Skeletal muscle satellite cell (primary cell): ENCODE measurements at regions not wholly inside any gene's neighbourhood (a gene's known extent, or its start where the extent isn't known, plus 50 kb on each side); places are given as distances from the start of the nearest gene placed in this dataset.
"Not testable (repeated sequence)": the region's sequence is repeated elsewhere in the genome, so short reads cannot be mapped to it uniquely, and the experiment has no call there.

Source experiments
- H3K27me3 ChIP-seq: 2 replicates; pipeline ENCODE4 v1.7.0; 2013; ENCODE audit warnings: low read length; ENCODE audit not compliant: control insufficient read depth, insufficient read depth
- H3K36me3 ChIP-seq: 2 replicates; pipeline ENCODE4 v1.7.0; 2013; ENCODE audit warnings: mild to moderate bottlenecking, control low read depth, low read length; ENCODE audit not compliant: insufficient read depth
- H3K4me1 ChIP-seq: 2 replicates; pipeline ENCODE4 v1.7.0; 2013; ENCODE audit warnings: low read length; ENCODE audit not compliant: control insufficient read depth, insufficient read depth
- H3K4me2 ChIP-seq: 2 replicates; pipeline ENCODE4 v1.7.0; 2013; ENCODE audit warnings: mild to moderate bottlenecking, low read length
- H3K4me3 ChIP-seq: 2 replicates; pipeline ENCODE4 v1.7.0; 2013; ENCODE audit warnings: low read length
- H3K9ac ChIP-seq: 2 replicates; pipeline ENCODE4 v1.7.0; 2013; ENCODE audit warnings: mild to moderate bottlenecking, low read depth, low read length, moderate library complexity
- H3K9me3 ChIP-seq: replicated peaks from 2 replicates; pipeline ENCODE4 v1.7.0; 2013; ENCODE audit warnings: mild to moderate bottlenecking, control low read depth, low read length

DNA sequence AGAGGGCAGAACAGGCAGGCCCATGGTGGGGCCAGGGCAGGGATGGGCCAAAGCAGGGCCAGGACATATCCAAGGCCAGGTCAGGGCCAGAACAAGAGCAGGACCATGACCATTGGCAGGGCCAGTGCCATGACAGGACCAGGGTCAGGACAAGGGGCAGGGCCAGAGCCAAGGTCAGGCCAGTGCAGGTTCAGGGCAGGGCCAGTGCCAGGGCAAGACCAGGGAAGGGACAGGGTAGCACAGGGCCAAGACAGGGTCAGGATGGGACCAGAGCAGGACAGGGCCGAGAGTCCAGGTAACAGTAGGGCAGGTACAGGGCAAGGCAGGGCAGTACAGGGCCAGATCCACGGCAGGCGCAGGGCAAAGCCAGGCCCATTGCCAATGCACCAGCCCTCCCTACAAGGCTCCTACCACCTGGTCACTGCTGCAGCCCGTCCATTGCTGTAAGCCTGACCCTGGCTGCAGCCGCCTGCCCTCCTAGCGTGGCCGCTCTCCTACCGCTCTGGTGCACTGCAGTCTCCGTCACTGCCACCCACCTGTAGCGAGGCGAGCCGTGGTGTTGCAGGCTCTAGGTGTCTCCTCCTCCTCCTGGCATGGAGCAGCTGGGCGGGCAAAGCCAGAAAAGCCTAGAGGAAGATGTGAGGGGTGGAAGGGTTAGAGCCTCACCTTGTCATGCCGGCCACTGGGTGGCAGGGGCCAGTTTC, 397.1 kb downstream of the GOLGA6L6 start:
- H3K36me3 ChIP-seq: not testable (repeated sequence)

DNA sequence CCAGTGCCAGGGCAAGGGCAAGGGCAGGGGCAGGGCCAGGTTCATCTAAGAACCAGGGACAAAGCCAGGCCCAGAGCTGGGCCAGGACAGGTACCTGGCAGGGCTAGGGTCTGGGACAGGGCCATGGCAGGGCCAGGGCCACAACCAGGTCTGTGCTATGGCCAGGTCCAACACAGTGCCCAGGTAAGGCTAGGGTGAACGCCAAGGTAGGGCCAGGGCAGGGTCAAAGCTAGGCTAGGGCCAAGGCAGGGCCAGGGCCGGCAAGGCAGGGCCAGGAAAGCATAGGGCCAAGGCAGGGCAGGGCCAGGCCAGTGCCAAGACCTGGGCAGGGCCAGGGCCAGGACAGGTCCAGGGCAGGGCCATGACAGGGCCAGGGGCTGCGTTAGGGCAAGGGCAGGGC, 398.7 kb downstream of the GOLGA6L6 start:
- not testable (repeated sequence) for H3K4me2 ChIP-seq, H3K9ac ChIP-seq, H3K4me3 ChIP-seq, H3K27me3 ChIP-seq, H3K4me1 ChIP-seq, H3K9me3 ChIP-seq, H3K36me3 ChIP-seq

More for the DNA sequence above, 397.1 kb downstream of the GOLGA6L6 start:
- not testable (repeated sequence) for H3K4me3 ChIP-seq, H3K9ac ChIP-seq, H3K4me1 ChIP-seq, H3K9me3 ChIP-seq, H3K4me2 ChIP-seq, H3K27me3 ChIP-seq

DNA sequence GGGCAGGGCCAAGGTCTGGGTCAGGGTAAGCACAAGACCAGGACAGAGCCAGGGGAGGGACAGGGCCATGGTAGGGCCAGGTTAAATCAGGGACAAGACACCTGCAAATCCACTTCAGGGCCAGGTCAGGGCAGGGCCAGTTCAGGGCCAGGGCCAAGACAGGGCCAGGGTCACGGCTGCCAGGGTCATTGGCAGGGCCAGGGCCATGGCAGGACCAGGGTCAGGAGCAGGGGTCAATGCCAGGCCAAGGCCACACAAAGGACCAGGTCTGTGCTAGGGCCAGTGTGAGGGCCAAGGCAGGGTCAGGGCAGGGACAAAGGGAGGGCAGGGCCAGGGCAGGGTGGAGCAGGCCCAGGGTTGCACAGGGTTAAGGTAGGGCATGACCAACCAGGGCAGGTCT, 399.2 kb downstream of the GOLGA6L6 start:
- not testable (repeated sequence) for H3K27me3 ChIP-seq, H3K36me3 ChIP-seq, H3K9ac ChIP-seq, H3K9me3 ChIP-seq, H3K4me1 ChIP-seq, H3K4me3 ChIP-seq, H3K4me2 ChIP-seq

GRCh38 chr15:20124668-20125067, 416.9 kb downstream of the GOLGA6L6 start:
- H3K9ac ChIP-seq, H3K36me3 ChIP-seq, H3K4me2 ChIP-seq, H3K4me3 ChIP-seq, H3K27me3 ChIP-seq, H3K4me1 ChIP-seq, H3K9me3 ChIP-seq: not testable (repeated sequence)

DNA sequence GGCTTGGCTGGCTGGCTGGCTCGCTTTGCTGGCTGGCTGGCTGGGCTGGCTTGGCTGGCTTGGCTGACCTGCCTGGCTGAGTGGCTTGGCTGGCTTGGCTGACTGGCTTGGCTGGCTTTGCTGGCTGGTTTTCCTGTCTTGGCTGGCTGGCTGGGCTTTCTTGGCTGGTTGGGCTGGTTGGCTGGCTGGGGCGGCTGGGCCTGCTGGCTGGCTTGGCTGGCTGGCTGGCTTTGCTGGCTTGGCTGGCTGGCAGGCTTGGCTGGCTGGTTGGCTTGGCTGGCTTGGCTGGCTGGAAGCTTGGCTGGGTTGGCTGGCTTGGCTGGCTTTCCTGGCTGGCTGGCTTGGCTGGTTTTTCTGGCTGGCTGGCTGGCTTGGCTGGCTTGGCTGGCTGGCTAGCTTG, 435.6 kb downstream of the GOLGA6L6 start:
- Histone ChIP-seq H3K27me3 (no peaks in the 10 kb centered on the region), H3K4me2 (no peak overlapping the region)

DNA sequence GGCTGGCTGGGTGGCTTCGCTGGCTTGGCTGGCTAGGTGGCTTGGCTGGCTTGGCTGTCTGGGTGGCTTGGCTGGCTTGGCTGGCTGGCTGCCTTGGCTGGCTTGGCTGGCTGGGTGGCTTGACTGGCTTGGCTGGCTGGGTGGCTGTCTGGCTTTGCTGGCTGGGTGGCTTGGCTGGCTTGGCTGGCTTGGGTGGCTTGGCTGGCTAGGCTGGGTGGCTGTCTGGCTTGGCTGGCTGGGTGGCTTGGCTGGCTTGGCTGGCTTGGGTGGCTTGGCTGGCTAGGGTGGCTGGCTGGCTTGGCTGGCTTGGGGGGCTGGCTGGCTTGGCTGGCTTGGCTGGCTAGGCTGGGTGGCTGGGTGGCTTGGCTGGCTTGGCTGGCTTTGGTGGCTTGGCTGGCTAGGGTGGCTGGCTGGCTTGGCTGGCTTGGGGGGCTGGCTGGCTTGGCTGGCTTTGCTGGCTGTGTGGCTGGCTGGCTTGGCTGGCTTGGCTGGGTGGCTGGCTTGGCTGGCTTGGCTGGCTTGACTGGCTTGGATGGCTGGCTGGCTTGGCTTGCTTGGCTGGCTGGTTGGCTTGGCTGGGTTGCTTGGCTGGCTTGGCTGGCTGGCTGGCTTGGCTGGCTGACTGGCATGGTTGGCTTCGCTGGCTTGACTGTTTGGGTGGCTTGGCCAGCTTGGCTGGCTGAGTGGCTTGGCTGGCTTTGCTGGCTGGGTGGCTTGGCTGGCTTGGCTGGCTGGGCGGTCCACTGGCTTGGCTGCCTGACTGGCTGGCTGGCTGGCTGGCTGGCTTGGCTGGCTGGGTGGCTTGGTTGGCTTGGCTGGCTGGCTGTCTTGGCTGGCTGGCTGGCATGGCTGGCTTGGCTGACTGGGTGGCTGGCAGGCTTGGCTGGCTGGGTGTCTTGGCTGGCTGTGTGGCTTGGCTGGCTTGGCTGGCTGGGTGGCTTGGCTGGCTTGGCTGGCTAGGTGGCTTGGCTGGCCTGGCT, 436.3 kb downstream of the GOLGA6L6 start:
- H3K9me3 ChIP-seq, H3K27me3 ChIP-seq, H3K4me1 ChIP-seq, H3K9ac ChIP-seq, H3K4me3 ChIP-seq, H3K36me3 ChIP-seq, H3K4me2 ChIP-seq: not testable (repeated sequence)

More for the DNA sequence above, 435.6 kb downstream of the GOLGA6L6 start:
- Histone ChIP-seq H3K9ac (no peak overlapping the region), H3K36me3 (no peaks in the 10 kb centered on the region), H3K4me3 (no peak overlapping the region), H3K9me3 (no peaks in the 10 kb centered on the region), H3K4me1 (no peaks in the 10 kb centered on the region)

DNA sequence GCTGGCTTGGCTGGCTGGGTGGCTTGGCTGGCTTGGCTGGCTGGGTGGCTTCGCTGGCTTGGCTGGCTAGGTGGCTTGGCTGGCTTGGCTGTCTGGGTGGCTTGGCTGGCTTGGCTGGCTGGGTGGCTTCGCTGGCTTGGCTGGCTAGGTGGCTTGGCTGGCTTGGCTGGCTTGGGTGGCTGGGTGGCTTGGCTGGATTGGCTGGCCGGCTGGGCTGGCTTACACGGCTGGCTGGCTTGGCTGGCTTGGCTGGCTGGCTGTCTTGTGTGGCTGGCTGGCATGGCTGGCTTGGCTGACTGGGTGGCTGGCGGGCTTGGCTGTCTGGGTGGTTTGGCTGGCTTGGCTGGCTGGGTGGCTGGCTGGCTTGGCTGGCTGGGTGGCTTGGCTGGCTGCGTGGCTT, 437.0 kb downstream of the GOLGA6L6 start:
- H3K36me3 ChIP-seq, H3K9ac ChIP-seq, H3K27me3 ChIP-seq, H3K4me2 ChIP-seq, H3K4me1 ChIP-seq, H3K4me3 ChIP-seq, H3K9me3 ChIP-seq: not testable (repeated sequence)

DNA sequence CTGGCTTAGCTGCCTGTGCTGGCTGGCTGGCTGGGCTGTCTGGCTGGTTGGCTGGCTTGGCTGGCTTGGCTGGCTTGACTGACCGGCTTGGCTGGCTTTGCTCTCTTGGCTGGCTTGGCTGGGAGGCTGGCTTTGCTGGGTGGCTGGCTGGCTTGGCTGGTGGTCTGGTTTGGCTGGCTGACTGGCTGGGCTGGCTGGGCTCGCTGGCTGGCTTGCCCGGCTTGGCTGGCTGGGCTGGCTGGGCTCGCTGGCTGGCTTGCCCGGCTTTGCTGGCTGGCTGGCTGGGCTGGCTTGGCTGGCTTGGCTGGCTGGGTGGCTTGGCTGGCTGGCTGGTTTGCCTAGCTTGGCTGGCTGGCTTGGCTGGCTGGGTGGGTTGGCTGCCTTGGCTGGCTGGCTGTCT, 438.7 kb downstream of the GOLGA6L6 start:
- not testable (repeated sequence) for H3K9me3 ChIP-seq

GRCh38 chr15:20102209-20102608, 439.4 kb downstream of the GOLGA6L6 start:
- H3K4me3 ChIP-seq, H3K9me3 ChIP-seq, H3K36me3 ChIP-seq, H3K4me1 ChIP-seq, H3K9ac ChIP-seq, H3K27me3 ChIP-seq, H3K4me2 ChIP-seq: not testable (repeated sequence)

More for the DNA sequence above, 438.7 kb downstream of the GOLGA6L6 start:
- H3K36me3 ChIP-seq, H3K4me2 ChIP-seq, H3K4me3 ChIP-seq, H3K4me1 ChIP-seq, H3K27me3 ChIP-seq, H3K9ac ChIP-seq: not testable (repeated sequence)

- not testable (repeated sequence) for H3K4me1 ChIP-seq, H3K36me3 ChIP-seq, H3K27me3 ChIP-seq, H3K9me3 ChIP-seq, H3K4me3 ChIP-seq, H3K4me2 ChIP-seq, H3K9ac ChIP-seq
These were observed 440.3 kb downstream of the GOLGA6L6 start for GRCh38 chr15:20101281-20101680.

DNA sequence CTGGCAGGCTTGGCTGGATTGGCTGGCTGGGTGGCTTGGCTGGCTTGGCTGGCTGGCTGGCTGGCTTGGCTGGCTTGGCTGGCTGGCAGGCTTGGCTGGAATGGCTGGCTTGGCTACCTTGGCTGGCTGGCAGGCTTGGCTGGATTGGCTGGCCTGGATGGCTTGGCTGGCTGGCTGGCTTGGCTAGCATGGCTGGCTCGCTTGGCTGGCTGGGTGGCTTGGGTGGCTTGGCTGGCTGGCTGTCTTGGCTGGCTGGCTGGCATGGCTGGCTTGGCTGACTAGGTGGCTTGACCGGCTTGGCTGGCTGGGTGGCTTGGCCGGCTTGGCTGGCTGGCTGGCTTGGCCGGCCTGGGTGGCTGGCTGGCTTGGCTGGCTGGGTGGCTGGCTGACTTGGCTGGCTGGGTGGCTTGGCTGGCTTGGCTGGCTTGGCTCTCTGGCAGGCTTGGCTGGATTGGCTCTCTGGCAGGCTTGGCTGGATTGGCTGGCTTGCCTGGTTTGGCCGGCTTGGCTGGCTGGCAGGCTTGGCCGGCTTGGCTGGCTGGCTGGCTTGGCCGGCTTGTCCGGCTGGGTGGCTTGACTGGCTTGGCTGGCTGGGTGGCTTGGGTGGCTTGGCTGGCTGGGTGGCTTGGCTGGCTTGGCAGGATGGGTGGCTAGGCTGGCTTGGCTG, 440.9 kb downstream of the GOLGA6L6 start:
- H3K9ac ChIP-seq, H3K9me3 ChIP-seq, H3K4me3 ChIP-seq, H3K4me1 ChIP-seq, H3K27me3 ChIP-seq, H3K4me2 ChIP-seq, H3K36me3 ChIP-seq: not testable (repeated sequence)
